ENCODE measurements at regions not wholly inside any gene's neighbourhood (a gene's known extent, or its start where the extent isn't known, plus 50 kb on each side); places are given as distances from the start of the nearest gene placed in this dataset.

DNA sequence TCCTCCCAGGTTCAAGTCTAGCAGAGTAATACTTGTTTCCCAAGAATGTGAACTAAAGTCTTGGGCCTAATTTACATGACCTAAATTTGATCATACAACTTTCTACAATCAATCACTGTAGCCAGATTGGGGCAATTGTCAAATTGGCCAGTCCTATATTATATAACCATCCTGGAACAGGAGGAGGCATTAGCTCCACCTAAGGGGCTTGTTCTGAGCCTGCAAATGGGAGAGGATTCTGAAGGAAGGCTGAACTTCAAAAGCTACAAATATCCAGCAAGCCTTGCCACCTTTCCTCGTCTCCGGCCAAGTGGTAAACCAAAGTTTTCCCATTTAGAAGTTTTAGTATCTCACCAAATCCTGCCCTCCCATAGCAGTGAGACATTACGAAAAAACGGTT is 1289.6 kb upstream of the TENM3 start:
- H3K9me3 ChIP-seq, result no peaks in the 10 kb centered on the region
- H3K27me3 ChIP-seq, result no peaks in the 10 kb centered on the region
- no peak overlapping the region for H3K4me3 ChIP-seq
- DNase-seq, result no peak
- H3K36me3 ChIP-seq (ENCODE audit: low read depth, missing control alignments), result no peaks in the 10 kb centered on the region
- H3K4me1 ChIP-seq, result no peaks in the 10 kb centered on the region
- TF ChIP-seq, protein P1, sequence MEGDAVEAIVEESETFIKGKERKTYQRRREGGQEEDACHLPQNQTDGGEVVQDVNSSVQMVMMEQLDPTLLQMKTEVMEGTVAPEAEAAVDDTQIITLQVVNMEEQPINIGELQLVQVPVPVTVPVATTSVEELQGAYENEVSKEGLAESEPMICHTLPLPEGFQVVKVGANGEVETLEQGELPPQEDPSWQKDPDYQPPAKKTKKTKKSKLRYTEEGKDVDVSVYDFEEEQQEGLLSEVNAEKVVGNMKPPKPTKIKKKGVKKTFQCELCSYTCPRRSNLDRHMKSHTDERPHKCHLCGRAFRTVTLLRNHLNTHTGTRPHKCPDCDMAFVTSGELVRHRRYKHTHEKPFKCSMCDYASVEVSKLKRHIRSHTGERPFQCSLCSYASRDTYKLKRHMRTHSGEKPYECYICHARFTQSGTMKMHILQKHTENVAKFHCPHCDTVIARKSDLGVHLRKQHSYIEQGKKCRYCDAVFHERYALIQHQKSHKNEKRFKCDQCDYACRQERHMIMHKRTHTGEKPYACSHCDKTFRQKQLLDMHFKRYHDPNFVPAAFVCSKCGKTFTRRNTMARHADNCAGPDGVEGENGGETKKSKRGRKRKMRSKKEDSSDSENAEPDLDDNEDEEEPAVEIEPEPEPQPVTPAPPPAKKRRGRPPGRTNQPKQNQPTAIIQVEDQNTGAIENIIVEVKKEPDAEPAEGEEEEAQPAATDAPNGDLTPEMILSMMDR (IDR thresholded peaks at IDR 0.05), result no peak
- no peak for TF ChIP-seq POLR2A (IDR thresholded peaks at IDR 0.05)
- H3K27ac ChIP-seq, result no peak overlapping the region
- intact Hi-C loops (cut with DNase I; ENCODE audit: low total_unique reads), result no loop called here
- 90 to 91% methylated on average over 4 of the region's 4 CpGs for WGBS, 2 donors

DNA sequence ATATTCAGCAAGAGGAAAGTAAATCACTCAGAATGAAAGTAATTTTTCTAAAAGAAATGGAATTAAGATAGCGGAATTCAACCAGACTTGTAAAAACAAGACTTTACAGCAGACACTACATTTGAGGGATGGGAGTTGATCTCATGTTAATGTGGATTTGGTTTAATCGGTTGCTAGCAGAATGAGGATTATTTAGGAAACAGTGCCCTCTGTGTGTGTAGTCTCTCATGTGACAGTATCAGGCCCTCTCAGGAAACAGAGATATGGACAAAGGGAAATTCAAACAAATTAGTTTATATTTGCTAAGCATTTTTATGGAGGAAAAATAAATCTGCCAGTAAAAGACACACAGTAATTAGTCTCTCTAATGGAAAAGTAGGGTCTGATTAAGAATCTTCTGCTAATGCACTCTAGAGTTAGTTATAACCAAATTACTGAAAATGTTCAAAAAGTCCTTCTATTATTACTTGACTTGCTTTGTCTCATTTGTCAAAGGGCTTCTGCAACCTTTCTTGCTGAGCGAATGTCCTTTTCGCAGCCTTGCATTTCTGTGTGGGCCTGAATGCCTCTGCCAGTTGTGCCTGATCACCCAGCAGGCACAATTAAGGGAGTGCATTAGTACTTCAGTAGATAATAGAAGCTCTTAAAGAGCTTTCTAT is 1282.3 kb upstream of the TENM3 start:
- 74 to 83% methylated on average over 4 of the region's 4 CpGs for WGBS, 2 donors
- H3K27ac ChIP-seq, result no peak overlapping the region
- H3K4me1 ChIP-seq, result no peaks in the 10 kb centered on the region
- intact Hi-C loops (cut with DNase I; ENCODE audit: low total_unique reads), result no loop called here
- H3K27me3 ChIP-seq, result no peaks in the 10 kb centered on the region
- no peak for DNase-seq
- TF ChIP-seq, protein P1 (IDR thresholded peaks at IDR 0.05), result no peak
- no peak for TF ChIP-seq POLR2A (IDR thresholded peaks at IDR 0.05)
- no peaks in the 10 kb centered on the region for H3K36me3 ChIP-seq (ENCODE audit: low read depth, missing control alignments)
- H3K4me3 ChIP-seq, result no peak overlapping the region
- H3K9me3 ChIP-seq, result no peaks in the 10 kb centered on the region

DNA sequence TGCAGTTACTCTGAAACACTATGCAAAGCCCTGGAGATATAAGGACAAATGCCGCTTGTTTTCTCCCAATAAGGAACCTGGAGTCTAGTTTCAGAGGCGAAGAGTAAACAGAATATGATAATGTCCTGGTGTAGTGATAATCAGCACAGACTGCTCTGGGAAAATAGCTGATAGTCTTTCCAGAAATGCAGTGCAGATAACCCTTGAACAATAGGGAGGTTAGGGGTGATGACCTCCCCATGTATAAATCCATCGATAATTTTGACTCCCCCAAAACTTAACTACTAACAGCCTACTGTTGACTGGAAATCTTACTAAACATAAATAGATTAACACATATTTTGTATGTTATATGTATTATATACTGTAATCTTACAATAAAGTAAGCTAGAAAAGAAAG is 1280.9 kb upstream of the TENM3 start:
- TF ChIP-seq, protein P1 (IDR thresholded peaks at IDR 0.05), result no peak
- no peak for TF ChIP-seq POLR2A (IDR thresholded peaks at IDR 0.05)
- intact Hi-C loops (cut with DNase I; ENCODE audit: low total_unique reads), result no loop called here
- DNase-seq, result no peak

DNA sequence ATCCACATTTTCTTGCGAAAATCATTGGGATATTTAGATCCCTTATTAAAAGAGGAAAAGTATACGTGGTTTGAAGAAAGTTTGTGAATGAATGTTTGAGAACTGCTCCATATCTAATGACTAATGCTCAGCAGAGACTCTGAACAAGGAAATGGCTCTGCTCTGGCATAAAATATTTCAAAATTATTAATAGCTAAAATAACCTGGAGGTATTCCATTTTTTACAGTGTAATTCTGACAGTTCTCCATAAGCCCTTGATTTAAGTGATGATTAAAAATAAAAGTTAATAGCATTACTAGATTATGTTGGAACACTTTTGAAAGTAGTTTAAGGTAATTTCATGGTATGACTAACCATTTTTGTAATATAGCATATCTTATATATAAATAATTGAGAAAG is 1276.9 kb upstream of the TENM3 start:
- WGBS, 2 donors, result 94 to 97% methylated on average over 2 of the region's 2 CpGs
- no peaks in the 10 kb centered on the region for H3K9me3 ChIP-seq
- no peaks in the 10 kb centered on the region for H3K36me3 ChIP-seq (ENCODE audit: low read depth, missing control alignments)
- intact Hi-C loops (cut with DNase I; ENCODE audit: low total_unique reads), result no loop called here
- H3K27me3 ChIP-seq, result no peaks in the 10 kb centered on the region
- no peak for DNase-seq
- TF ChIP-seq, protein P1 (IDR thresholded peaks at IDR 0.05), result no peak
- TF ChIP-seq POLR2A (IDR thresholded peaks at IDR 0.05), result no peak
- H3K4me1 ChIP-seq, result no peaks in the 10 kb centered on the region
- no peak overlapping the region for H3K27ac ChIP-seq
- H3K4me3 ChIP-seq, result no peak overlapping the region

More for the DNA sequence above, 1280.9 kb upstream of the TENM3 start:
- Histone ChIP-seq H3K4me3 (no peak overlapping the region), H3K27me3 (no peaks in the 10 kb centered on the region), H3K9me3 (no peaks in the 10 kb centered on the region), H3K4me1 (no peaks in the 10 kb centered on the region), H3K27ac (no peak overlapping the region), H3K36me3 (ENCODE audit: low read depth, missing control alignments) (no peaks in the 10 kb centered on the region)
- 74 to 78% methylated on average over 3 of the region's 3 CpGs for WGBS, 2 donors

DNA sequence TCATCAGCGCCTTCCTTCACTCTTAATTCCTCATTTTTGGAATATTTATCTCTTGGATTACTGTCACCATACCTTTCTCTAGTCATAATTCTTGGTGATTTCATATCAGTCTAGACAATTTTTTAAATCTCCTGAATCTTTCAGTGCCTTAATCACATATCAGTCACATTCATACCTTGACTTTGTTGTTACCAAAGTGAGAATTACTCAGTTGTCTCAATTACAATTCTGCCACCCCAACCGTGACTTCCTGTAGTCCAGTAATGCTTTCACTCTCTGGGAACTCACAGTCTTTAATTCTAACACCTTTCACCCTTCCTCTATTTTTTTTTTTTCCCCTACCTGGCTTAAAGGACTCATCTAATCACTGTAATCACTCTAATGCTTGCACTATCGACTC is 1275.3 kb upstream of the TENM3 start:
- no peaks in the 10 kb centered on the region for H3K27me3 ChIP-seq
- no peaks in the 10 kb centered on the region for H3K9me3 ChIP-seq
- intact Hi-C loops (cut with DNase I; ENCODE audit: low total_unique reads), result no loop called here
- no peak for DNase-seq
- H3K4me1 ChIP-seq, result no peaks in the 10 kb centered on the region
- no peaks in the 10 kb centered on the region for H3K36me3 ChIP-seq (ENCODE audit: low read depth, missing control alignments)
- no peak for TF ChIP-seq POLR2A (IDR thresholded peaks at IDR 0.05)
- TF ChIP-seq, protein P1 (IDR thresholded peaks at IDR 0.05), result no peak
- H3K4me3 ChIP-seq, result no peak overlapping the region
- 59 to 77% methylated on average over 3 of the region's 3 CpGs for WGBS, 2 donors
- no peak overlapping the region for H3K27ac ChIP-seq
